HEK293 (cell line): ENCODE measurements at regions not wholly inside any gene's neighbourhood (a gene's known extent, or its start where the extent isn't known, plus 50 kb on each side); places are given as distances from the start of the nearest gene placed in this dataset.

Source experiments
- CTCF ChIA-PET: fragments of 350-600 bp; formaldehyde crosslinking; extraction: SDS; loops from one replicate; lab custom pipeline; 2021; ENCODE audit warnings: antibody characterized with exemption; lab: Yijun Ruan, JAX
- POLR2A ChIA-PET: fragments of 300-600 bp; formaldehyde crosslinking; extraction: SDS; loops from one replicate; lab custom pipeline; 2020; ENCODE audit warnings: antibody characterized with exemption, inconsistent platforms; lab: Yijun Ruan, JAX
- H3K27ac ChIP-seq: fragments of 200-500 bp; sonication (Bioruptor generic); 2 replicates; pipeline ENCODE4 v1.5.1; 2014; ENCODE audit warnings: low read depth, low read length, control low read depth, inconsistent platforms; ENCODE audit errors: extremely low read depth
- H3K36me3 ChIP-seq, 2 experiments: fragments of 200-500 bp in 1 of 2; sonication (Bioruptor generic) in 1 of 2; 1 replicate in 1 of 2; 2 replicates in 1 of 2; pipeline ENCODE4 v1.5.1; 2014 to 2017; ENCODE audit warnings: inconsistent platforms in 2 of 2, low read length in 2 of 2; ENCODE audit not compliant: control insufficient read depth in 2 of 2, insufficient read depth in 1 of 2
- H3K4me1 ChIP-seq: fragments of 200-500 bp; sonication (Bioruptor generic); 2 replicates; pipeline ENCODE4 v1.5.1; 2014; ENCODE audit warnings: mild to moderate bottlenecking, low read length, inconsistent platforms; ENCODE audit not compliant: control insufficient read depth, insufficient read depth
- H3K4me3 ChIP-seq: 2 replicates; pipeline ENCODE4 v1.5.1; 2011; ENCODE audit warnings: low read depth, mild to moderate bottlenecking, control low read depth, low read length, moderate library complexity
- H3K9me3 ChIP-seq: fragments of 200-500 bp; sonication (Bioruptor generic); 2 replicates; pipeline ENCODE4 v1.5.1; 2014; ENCODE audit warnings: low read depth, low read length, inconsistent platforms; ENCODE audit not compliant: control insufficient read depth, insufficient read depth
- ELK4 ChIP-seq: IDR thresholded peaks from 2 replicates; pipeline ENCODE4 v1.6.1; 2011; ENCODE audit warnings: mild to moderate bottlenecking, low read depth, low read length, borderline replicate concordance
- KLF7 ChIP-seq: fragments of 450-650 bp; formaldehyde crosslinking; IDR thresholded peaks from 2 replicates; pipeline ENCODE4 v1.5.1; 2016; ENCODE audit warnings: missing biosample characterization, missing genetic modification characterization, borderline replicate concordance
- PBX3 ChIP-seq: sonication (generic); formaldehyde crosslinking; IDR thresholded peaks from 2 replicates; pipeline ENCODE4 v1.8.1; 2022; ENCODE audit warnings: mild to moderate bottlenecking, moderate library complexity, missing genetic modification reagents
- PRDM10 ChIP-seq: fragments of 450-650 bp; formaldehyde crosslinking; IDR thresholded peaks from 2 replicates; pipeline ENCODE4 v1.5.1; 2016; ENCODE audit warnings: missing biosample characterization, missing genetic modification characterization
- PRDM6 ChIP-seq: fragments of 450-650 bp; formaldehyde crosslinking; IDR thresholded peaks from 2 replicates; pipeline ENCODE4 v1.5.1; 2017; ENCODE audit warnings: missing biosample characterization, missing genetic modification characterization
- REST ChIP-seq: fragments of 450-650 bp; formaldehyde crosslinking; IDR thresholded peaks from 2 replicates; pipeline ENCODE4 v1.5.1; 2016; ENCODE audit warnings: missing biosample characterization, missing genetic modification characterization
- SCRT2 ChIP-seq: fragments of 450-650 bp; formaldehyde crosslinking; IDR thresholded peaks from 2 replicates; pipeline ENCODE4 v1.5.1; 2016; ENCODE audit warnings: missing biosample characterization, missing genetic modification characterization
- SETDB1 ChIP-seq: IDR thresholded peaks from one replicate; pipeline ENCODE4 v1.6.1; 2017; ENCODE audit warnings: mild to moderate bottlenecking, low read length, moderate library complexity, mixed read lengths; ENCODE audit not compliant: insufficient read length
- ZBTB8A ChIP-seq: fragments of 450-650 bp; formaldehyde crosslinking; IDR thresholded peaks from 2 replicates; pipeline ENCODE4 v1.5.1; 2016; ENCODE audit warnings: missing biosample characterization, missing genetic modification characterization
- ZNF175 ChIP-seq: fragments of 450-650 bp; formaldehyde crosslinking; IDR thresholded peaks from 2 replicates; pipeline ENCODE4 v1.5.1; 2016; ENCODE audit warnings: missing biosample characterization, missing genetic modification characterization
- ZNF248 ChIP-seq: fragments of 450-650 bp; formaldehyde crosslinking; IDR thresholded peaks from 2 replicates; pipeline ENCODE4 v1.5.1; 2017; ENCODE audit warnings: missing biosample characterization, missing genetic modification characterization
- ZNF350 ChIP-seq: fragments of 450-650 bp; formaldehyde crosslinking; IDR thresholded peaks from 2 replicates; pipeline ENCODE4 v1.5.0; 2017; ENCODE audit warnings: missing biosample characterization, mild to moderate bottlenecking, missing genetic modification characterization
- ZNF510 ChIP-seq: fragments of 450-650 bp; formaldehyde crosslinking; IDR thresholded peaks from 2 replicates; pipeline ENCODE4 v1.5.1; 2018; ENCODE audit warnings: mild to moderate bottlenecking, missing genetic modification characterization, missing biosample characterization; ENCODE audit not compliant: insufficient replicate concordance
- ZNF529 ChIP-seq: fragments of 450-650 bp; formaldehyde crosslinking; IDR thresholded peaks from 2 replicates; pipeline ENCODE4 v1.5.1; 2017; ENCODE audit warnings: missing genetic modification characterization, missing biosample characterization; ENCODE audit not compliant: insufficient replicate concordance
- ZNF558 ChIP-seq: fragments of 450-650 bp; formaldehyde crosslinking; IDR thresholded peaks from 2 replicates; pipeline ENCODE4 v1.5.1; 2016; ENCODE audit warnings: missing biosample characterization, missing genetic modification characterization
- ZNF658 ChIP-seq: fragments of 450-650 bp; formaldehyde crosslinking; IDR thresholded peaks from 2 replicates; pipeline ENCODE4; 2016; ENCODE audit warnings: missing biosample characterization, missing genetic modification characterization
- ZNF660 ChIP-seq: fragments of 450-650 bp; IDR thresholded peaks from 2 replicates; pipeline ENCODE4 v1.5.1; 2018; ENCODE audit warnings: missing biosample characterization, mild to moderate bottlenecking, missing genetic modification characterization
- ZNF670 ChIP-seq: fragments of 450-650 bp; formaldehyde crosslinking; IDR thresholded peaks from 2 replicates; pipeline ENCODE4 v1.5.1; 2016; ENCODE audit warnings: missing biosample characterization, missing genetic modification characterization, low read depth
- ZNF837 ChIP-seq: fragments of 450-650 bp; formaldehyde crosslinking; IDR thresholded peaks from 2 replicates; pipeline ENCODE4 v1.5.1; 2016; ENCODE audit warnings: missing biosample characterization, missing genetic modification characterization
- ZSCAN18 ChIP-seq: fragments of 450-650 bp; formaldehyde crosslinking; IDR thresholded peaks from 2 replicates; pipeline ENCODE4 v1.5.1; 2016; ENCODE audit warnings: missing biosample characterization, missing genetic modification characterization

GRCh38 chr3:135314237-135314636 is 519.2 kb downstream of the EPHB1 start:
- ChIA-PET CTCF (no interaction called here), POLR2A (no interaction called here)
- Histone ChIP-seq H3K27ac (no peak overlapping the region), H3K9me3 (no peaks in the 10 kb centered on the region), H3K4me3 (no peak overlapping the region), H3K4me1 (no peaks in the 10 kb centered on the region), H3K36me3 (no peaks in the 10 kb centered on the region)
- TF ChIP-seq ZNF350, result no peak
- TF ChIP-seq ZNF670 (tag by site-specific recombination), result no peak
- no peak for TF ChIP-seq PBX3 (CRISPR knock-in tag)
- TF ChIP-seq ZNF510 (tag by site-specific recombination), result no peak
- TF ChIP-seq PRDM6 (tag by site-specific recombination), result no peak
- TF ChIP-seq ZNF175, result no peak
- no peak for TF ChIP-seq SCRT2 (tag by site-specific recombination)
- TF ChIP-seq ZNF837, result no peak
- no peak for TF ChIP-seq ZNF658 (tag by site-specific recombination)
- no peak for TF ChIP-seq ELK4
- TF ChIP-seq ZNF529, result no peak
- TF ChIP-seq KLF7, result no peak
- TF ChIP-seq ZNF558 (tag by site-specific recombination), result no peak
- no peak for TF ChIP-seq SETDB1
- no peak for TF ChIP-seq ZSCAN18 (tag by site-specific recombination)
- no peak for TF ChIP-seq ZNF248
- no peak for TF ChIP-seq ZBTB8A (tag by site-specific recombination)
- TF ChIP-seq PRDM10 (tag by site-specific recombination), result no peak
- TF ChIP-seq REST (tag by site-specific recombination), result no peak
- no peak for TF ChIP-seq ZNF660 (tag by site-specific recombination)
